GM13976 (cell line): ENCODE measurements at regions not wholly inside any gene's neighbourhood (a gene's known extent, or its start where the extent isn't known, plus 50 kb on each side); places are given as distances from the start of the nearest gene placed in this dataset.

ENCODE experiments used
- DNase-seq: peaks from one replicate; pipeline ENCODE4 v3.0.0; 2012; ENCODE audit warnings: low spot score
- in situ Hi-C: fragments of 300-500 bp; cut with MboI; formaldehyde crosslinking; loops from one replicate; pipeline ENCODE4 v1.12.0; 2022; ENCODE audit warnings: low sequenced_read_pairs, mixed read lengths, inconsistent platforms; ENCODE audit not compliant: unreplicated experiment
- TF ChIP-seq, protein P1 (sequence below): IDR thresholded peaks from 2 replicates; pipeline ENCODE4 v1.5.1; 2012; ENCODE audit warnings: borderline replicate concordance, mild to moderate bottlenecking; ENCODE audit not compliant: insufficient read depth; ENCODE audit errors: extremely low read depth, missing control alignments, control extremely low read depth

DNA sequence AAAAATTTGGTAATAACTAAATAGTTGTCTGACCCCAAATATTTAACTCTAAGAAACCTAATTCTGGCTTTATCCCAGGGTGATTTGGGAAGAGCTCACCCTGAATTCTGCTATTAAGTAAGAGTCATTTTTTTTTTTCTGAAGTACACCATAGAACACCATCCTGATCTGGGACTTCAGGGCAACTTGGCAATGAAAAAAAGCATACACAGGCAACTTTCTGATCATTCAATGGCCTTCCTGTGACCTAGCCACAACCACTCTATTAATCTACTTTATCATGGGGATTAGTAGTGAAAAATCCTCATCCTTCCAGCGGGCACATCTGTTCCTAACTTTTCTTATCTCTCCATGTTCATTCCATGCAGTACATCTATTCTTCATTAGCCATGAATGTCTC lies 333.2 kb upstream of the MAD2L1 start:
- in situ Hi-C loops, result loop anchor here (25.0 kb wide), 1 partner anchor 113 kb away; no protein-coding TSS in a partner anchor
- TF ChIP-seq, protein P1, sequence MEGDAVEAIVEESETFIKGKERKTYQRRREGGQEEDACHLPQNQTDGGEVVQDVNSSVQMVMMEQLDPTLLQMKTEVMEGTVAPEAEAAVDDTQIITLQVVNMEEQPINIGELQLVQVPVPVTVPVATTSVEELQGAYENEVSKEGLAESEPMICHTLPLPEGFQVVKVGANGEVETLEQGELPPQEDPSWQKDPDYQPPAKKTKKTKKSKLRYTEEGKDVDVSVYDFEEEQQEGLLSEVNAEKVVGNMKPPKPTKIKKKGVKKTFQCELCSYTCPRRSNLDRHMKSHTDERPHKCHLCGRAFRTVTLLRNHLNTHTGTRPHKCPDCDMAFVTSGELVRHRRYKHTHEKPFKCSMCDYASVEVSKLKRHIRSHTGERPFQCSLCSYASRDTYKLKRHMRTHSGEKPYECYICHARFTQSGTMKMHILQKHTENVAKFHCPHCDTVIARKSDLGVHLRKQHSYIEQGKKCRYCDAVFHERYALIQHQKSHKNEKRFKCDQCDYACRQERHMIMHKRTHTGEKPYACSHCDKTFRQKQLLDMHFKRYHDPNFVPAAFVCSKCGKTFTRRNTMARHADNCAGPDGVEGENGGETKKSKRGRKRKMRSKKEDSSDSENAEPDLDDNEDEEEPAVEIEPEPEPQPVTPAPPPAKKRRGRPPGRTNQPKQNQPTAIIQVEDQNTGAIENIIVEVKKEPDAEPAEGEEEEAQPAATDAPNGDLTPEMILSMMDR, result no peak
- no peak for DNase-seq

- in situ Hi-C loops, result loop anchor here (25.0 kb wide), 1 partner anchor 108 kb away; no protein-coding TSS in a partner anchor
- DNase-seq, result no peak
- TF ChIP-seq, protein P1, result no peak
Observed at GRCh38 chr4:120395746-120396145, 329.1 kb upstream of the MAD2L1 start.

DNA sequence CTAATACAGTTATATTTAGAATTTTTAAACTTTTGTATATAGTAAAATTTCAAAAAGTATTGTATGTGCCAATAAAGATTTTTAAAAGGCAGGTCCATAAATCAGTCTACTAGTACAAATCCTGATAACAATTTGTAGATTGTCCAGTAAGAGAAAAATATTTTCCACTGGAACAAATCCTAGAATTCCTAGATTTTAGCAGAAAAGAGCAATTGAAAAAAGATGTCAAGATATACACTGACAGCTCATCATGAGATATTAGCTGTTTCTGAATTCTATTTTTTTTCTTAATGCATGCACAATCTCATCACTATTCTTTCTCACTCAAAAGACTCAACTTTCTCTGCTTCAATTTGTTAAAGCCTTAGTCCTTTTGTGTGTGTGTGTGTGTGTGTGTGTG lies 289.2 kb upstream of the MAD2L1 start:
- no peak for DNase-seq

DNA sequence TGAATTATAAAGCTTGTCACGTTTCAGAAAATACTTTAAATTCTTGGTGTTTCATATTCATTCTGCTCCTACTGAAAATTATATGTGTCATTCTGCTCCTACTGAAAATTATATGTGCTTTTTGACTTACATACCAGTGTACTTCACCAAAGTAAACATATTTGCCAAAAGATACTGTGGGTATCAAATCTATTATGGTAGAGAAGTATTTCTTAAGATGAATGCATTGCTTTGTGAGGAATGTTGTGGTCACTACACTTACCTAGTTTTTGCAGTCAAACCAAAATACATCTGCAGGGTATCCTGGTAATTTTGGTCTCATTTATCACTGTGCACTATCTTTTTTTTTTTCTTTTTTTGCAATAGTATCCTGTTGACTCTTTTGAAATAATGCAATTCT lies 287.7 kb upstream of the MAD2L1 start:
- in situ Hi-C loops, result no loop called here
- DNase-seq, result no peak
- TF ChIP-seq, protein P1, result no peak

More for the DNA sequence above, 289.2 kb upstream of the MAD2L1 start:
- TF ChIP-seq, protein P1, result no peak
- in situ Hi-C loops, result no loop called here

DNA sequence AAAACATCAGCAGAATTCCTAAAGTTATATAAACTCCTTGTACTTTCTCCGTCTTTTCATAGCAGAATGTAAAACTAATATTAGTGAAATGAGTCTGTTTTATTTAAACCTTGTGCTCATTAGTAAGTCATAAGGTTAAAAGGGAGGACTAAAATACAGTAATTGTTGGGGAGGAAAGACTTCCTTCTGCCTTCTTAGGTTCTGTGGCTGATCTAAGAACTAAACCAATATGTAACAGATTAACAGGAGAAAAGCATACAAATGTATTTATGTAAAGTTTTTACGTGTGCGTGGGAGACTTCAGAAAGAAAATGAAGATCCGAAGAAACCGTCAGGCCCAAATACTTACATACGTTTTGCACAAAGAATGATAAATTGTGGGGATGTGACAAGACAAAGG lies 286.6 kb upstream of the MAD2L1 start:
- in situ Hi-C loops, result no loop called here
- DNase-seq, result no peak
- TF ChIP-seq, protein P1, result no peak

DNA sequence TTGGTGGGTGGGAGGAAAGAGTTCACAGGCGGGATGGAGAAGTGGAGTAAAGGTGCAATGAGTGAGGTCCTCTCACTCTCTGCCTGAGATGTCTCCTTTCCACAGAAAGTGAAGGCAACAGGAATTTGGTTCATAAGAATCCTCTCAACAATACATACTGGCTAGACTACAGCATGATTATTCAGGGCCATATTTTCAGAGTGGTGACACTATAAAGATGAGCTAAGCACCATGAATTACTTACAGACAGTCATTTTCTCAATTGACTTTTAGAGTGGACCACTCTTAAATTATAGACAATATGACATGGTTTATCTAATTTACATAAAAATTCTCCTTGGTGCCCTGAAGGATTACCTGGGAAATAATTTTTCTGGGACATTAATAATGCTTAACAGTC lies 286.1 kb upstream of the MAD2L1 start:
- in situ Hi-C loops, result no loop called here
- TF ChIP-seq, protein P1, result no peak
- DNase-seq, result no peak

GRCh38 chr4:120348948-120349347 lies 282.3 kb upstream of the MAD2L1 start:
- TF ChIP-seq, protein P1, result no peak
- no peak for DNase-seq
- in situ Hi-C loops, result no loop called here
